ENCODE measurements at regions not wholly inside any gene's neighbourhood (a gene's known extent, or its start where the extent isn't known, plus 50 kb on each side); places are given as distances from the start of the nearest gene placed in this dataset.

DNA sequence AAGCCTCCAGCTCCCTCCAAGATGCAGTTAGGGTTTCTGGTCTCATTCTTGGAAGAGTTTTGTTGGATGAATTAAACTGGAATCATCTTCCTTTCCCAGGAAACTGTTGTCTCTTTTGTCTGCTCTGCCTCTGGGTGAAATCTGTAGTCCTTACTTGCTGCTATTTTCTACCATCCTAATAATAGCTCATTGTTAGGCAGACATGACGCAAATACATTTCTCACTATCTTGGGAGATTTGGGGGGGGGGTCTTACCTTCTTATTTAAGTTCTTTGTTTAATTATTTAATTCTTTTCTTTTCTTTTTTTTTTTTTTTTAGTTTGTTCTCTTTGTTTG lies 85.4 kb upstream of the DUSP10 start:
- TF ChIP-seq, protein P1, sequence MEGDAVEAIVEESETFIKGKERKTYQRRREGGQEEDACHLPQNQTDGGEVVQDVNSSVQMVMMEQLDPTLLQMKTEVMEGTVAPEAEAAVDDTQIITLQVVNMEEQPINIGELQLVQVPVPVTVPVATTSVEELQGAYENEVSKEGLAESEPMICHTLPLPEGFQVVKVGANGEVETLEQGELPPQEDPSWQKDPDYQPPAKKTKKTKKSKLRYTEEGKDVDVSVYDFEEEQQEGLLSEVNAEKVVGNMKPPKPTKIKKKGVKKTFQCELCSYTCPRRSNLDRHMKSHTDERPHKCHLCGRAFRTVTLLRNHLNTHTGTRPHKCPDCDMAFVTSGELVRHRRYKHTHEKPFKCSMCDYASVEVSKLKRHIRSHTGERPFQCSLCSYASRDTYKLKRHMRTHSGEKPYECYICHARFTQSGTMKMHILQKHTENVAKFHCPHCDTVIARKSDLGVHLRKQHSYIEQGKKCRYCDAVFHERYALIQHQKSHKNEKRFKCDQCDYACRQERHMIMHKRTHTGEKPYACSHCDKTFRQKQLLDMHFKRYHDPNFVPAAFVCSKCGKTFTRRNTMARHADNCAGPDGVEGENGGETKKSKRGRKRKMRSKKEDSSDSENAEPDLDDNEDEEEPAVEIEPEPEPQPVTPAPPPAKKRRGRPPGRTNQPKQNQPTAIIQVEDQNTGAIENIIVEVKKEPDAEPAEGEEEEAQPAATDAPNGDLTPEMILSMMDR (IDR thresholded peaks at IDR 0.05): no peak
- TF ChIP-seq POLR2A (IDR thresholded peaks at IDR 0.05): no peak
